SH-SY5Y (cell line): ENCODE measurements at regions not wholly inside any gene's neighbourhood (a gene's known extent, or its start where the extent isn't known, plus 50 kb on each side); places are given as distances from the start of the nearest gene placed in this dataset.

Experiments
- GATA2 ChIP-seq: IDR thresholded peaks from 2 replicates; pipeline ENCODE4 v1.6.1; 2011; ENCODE audit warnings: mild to moderate bottlenecking, low read depth, low read length
- GATA3 ChIP-seq: IDR thresholded peaks from 2 replicates; pipeline ENCODE4 v1.6.1; 2011; ENCODE audit warnings: low read depth, mild to moderate bottlenecking, low read length, moderate library complexity

- TF ChIP-seq GATA2, result no peak
- TF ChIP-seq GATA3, result no peak
These were observed 1279.1 kb upstream of the FLRT2 start for GRCh38 chr14:84250893-84251292.
